CD4-positive, alpha-beta memory T cell (primary cell): ENCODE measurements at regions not wholly inside any gene's neighbourhood (a gene's known extent, or its start where the extent isn't known, plus 50 kb on each side); places are given as distances from the start of the nearest gene placed in this dataset.
A peak's percentile ranks its signal among the peaks of the same experiment; 100 is the strongest.

Experiments used
- CTCF ChIA-PET: fragments of 350-600 bp; sonication (Branson Sonifier 250); formaldehyde crosslinking; loops from one replicate; lab custom pipeline; 2021; ENCODE audit warnings: inconsistent platforms; ENCODE audit not compliant: partially characterized antibody; lab: Charles Lee
- POLR2A ChIA-PET: fragments of 350-600 bp; sonication (Branson Sonifier 250); formaldehyde crosslinking; loops from one replicate; lab custom pipeline; 2021; ENCODE audit not compliant: partially characterized antibody; lab: Charles Lee
- DNase-seq, 5 donors: peaks; one replicate each; pipeline versions ENCODE4 v3.0.0 to v3.0.0-alpha.2; 2020 to 2022; ENCODE audit warnings: mixed read lengths in 1 of 5
- H3K27ac ChIP-seq: one replicate; pipeline ENCODE4 v1.7.0; 2013; ENCODE audit warnings: low read depth, low read length
- H3K27me3 ChIP-seq: 2 replicates; pipeline ENCODE4 v1.7.0; 2013; ENCODE audit warnings: mild to moderate bottlenecking, low read length, moderate library complexity; ENCODE audit not compliant: insufficient read depth
- H3K36me3 ChIP-seq: 2 replicates; pipeline ENCODE4 v1.7.0; 2013; ENCODE audit warnings: mild to moderate bottlenecking, low read length, moderate library complexity; ENCODE audit not compliant: insufficient read depth
- H3K4me1 ChIP-seq: 2 replicates; pipeline ENCODE4 v1.7.0; 2013; ENCODE audit warnings: mild to moderate bottlenecking, low read length, moderate library complexity; ENCODE audit not compliant: insufficient read depth
- H3K4me3 ChIP-seq, 2 donors: one replicate each; pipeline ENCODE4 v1.7.0; 2013; ENCODE audit warnings: low read length in 2 of 2, mild to moderate bottlenecking in 1 of 2
- H3K9me3 ChIP-seq, 2 donors: one replicate each; pipeline ENCODE4 v1.7.0; 2013; ENCODE audit warnings: low read length in 2 of 2, control low read depth in 1 of 2; ENCODE audit not compliant: control insufficient read depth in 1 of 2
- H3K27ac Mint-ChIP-seq, 7 donors: one replicate each; pipeline ENCODE4 v1.8.0; 2020 to 2021; ENCODE audit warnings: mixed read lengths in 7 of 7, mild to moderate bottlenecking in 6 of 7, inconsistent platforms in 3 of 7, moderate library complexity in 3 of 7
- H3K27me3 Mint-ChIP-seq, 2 donors: one replicate each; pipeline ENCODE4 v1.8.0; 2020 to 2021; ENCODE audit warnings: mixed read lengths in 2 of 2
- H3K36me3 Mint-ChIP-seq, 2 donors: one replicate each; pipeline ENCODE4 v1.8.0; 2020 to 2021; ENCODE audit warnings: mixed read lengths in 2 of 2, inconsistent platforms in 1 of 2, mild to moderate bottlenecking in 1 of 2
- H3K4me1 Mint-ChIP-seq, 4 donors: one replicate each; pipeline ENCODE4 v1.8.0; 2020 to 2021; ENCODE audit warnings: mixed read lengths in 4 of 4, mild to moderate bottlenecking in 1 of 4
- H3K4me3 Mint-ChIP-seq, 8 donors: one replicate each; pipeline ENCODE4 v1.8.0; 2020 to 2021; ENCODE audit warnings: mixed read lengths in 8 of 8, mild to moderate bottlenecking in 7 of 8, moderate library complexity in 6 of 8, inconsistent platforms in 3 of 8
- H3K9me3 Mint-ChIP-seq, 8 donors: one replicate each; pipeline ENCODE4 v1.8.0; 2020 to 2021; ENCODE audit warnings: mixed read lengths in 8 of 8, mild to moderate bottlenecking in 5 of 8, inconsistent platforms in 3 of 8, moderate library complexity in 1 of 8
- intact Hi-C: fragments of 100-400 bp; cut with micrococcal nuclease; formaldehyde crosslinking; loops from one replicate; pipeline ENCODE4 v1.15.1; 2023

DNA sequence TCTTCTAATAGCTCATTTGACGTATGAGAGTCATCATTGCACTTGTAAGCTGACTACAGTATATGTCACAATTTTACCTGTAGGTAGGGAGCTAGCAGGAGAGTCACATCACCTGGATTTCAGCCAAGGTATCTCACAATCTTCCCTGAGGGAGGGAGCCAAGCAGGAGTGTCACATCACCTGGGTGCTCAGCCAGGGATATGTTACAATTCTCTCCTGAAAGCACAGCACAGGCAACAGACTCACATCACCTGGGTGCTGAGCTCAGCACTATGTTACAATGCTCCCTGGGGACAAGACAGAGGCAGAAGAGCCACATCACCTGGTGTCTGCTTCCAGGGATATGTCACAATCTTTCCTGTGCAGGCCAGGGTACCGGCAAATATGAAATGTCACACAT lies 51.5 kb upstream of the ZNF730 start:
- intact Hi-C loops = no loop called here
- H3K4me1 ChIP-seq = no peaks in the 10 kb centered on the region
- Mint-ChIP-seq H3K27ac (no peak overlapping the region), H3K4me3 (no peak overlapping the region), H3K4me1 (peaks cover 0 to 3% (median under 1%) of the 10 kb centered on the region in 4 donors), H3K36me3 (no peaks in the 10 kb centered on the region), H3K9me3 (peaks cover 4 to 37% (median 17%) of the 10 kb centered on the region in 8 donors), H3K27me3 (peaks cover 0 to 11% of the 10 kb centered on the region in 2 donors)
- no peaks in the 10 kb centered on the region for H3K36me3 ChIP-seq
- no peak overlapping the region for H3K27ac ChIP-seq
- H3K27me3 ChIP-seq = no peaks in the 10 kb centered on the region
- H3K9me3 ChIP-seq = peaks cover 0 to 2% of the 10 kb centered on the region in 2 donors
- POLR2A ChIA-PET = no interaction called here
- CTCF ChIA-PET = no interaction called here
- H3K4me3 ChIP-seq = no peak overlapping the region
- no peak for DNase-seq

DNA sequence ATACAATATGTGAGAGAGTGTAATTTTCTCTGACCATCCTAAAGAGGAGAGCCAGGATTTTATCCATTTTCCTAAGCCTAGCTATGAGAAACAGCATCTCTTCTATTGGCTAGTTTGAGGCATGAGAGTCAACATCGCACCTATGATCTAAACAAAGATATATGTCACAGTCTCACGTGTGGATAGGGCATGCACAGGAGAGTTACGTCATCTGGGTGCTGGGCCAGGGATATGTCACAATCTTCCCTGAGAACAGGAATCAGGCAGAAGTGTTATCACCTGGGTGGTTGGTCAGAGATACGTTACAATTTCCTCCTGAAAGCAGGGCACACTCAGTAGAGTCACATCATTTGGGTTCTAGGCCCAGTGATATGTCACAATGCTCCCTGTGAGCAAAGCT lies 53.9 kb upstream of the ZNF730 start:
- Histone ChIP-seq H3K36me3 (no peaks in the 10 kb centered on the region), H3K9me3 (peaks cover 0 to 3% of the 10 kb centered on the region in 2 donors), H3K4me1 (no peaks in the 10 kb centered on the region), H3K27ac (no peak overlapping the region), H3K4me3 (no peak overlapping the region), H3K27me3 (no peaks in the 10 kb centered on the region)
- Mint-ChIP-seq H3K36me3 (no peaks in the 10 kb centered on the region), H3K4me3 (no peak overlapping the region), H3K27me3 (peaks cover 0 to 6% of the 10 kb centered on the region in 2 donors), H3K9me3 (peaks cover under 1 to 23% (median 9%) of the 10 kb centered on the region in 8 donors), H3K4me1 (no peaks in the 10 kb centered on the region), H3K27ac (no peak overlapping the region)
- ChIA-PET CTCF (no interaction called here), POLR2A (no interaction called here)
- intact Hi-C loops = no loop called here
- DNase-seq = no peak

DNA sequence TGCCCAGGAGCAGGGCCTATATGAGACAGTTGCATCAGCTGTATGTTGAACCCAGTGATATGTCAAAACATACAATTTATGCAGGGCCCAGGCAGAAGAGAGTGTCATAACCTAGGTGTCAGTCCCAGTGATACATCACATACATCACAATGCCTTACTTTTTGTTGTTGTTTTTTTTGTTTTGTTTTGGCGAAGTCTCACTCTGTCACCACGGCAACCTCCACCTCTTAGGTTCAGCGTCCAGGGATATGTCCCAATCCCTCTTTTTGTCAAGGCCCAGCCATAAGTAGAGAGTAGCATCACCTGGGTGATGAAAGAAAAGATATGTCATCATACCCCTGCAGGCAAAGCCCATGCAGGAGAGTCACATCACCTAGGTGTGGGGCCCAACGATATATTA lies 56.8 kb upstream of the ZNF730 start:
- no peak overlapping the region for H3K27ac ChIP-seq
- no peak for DNase-seq
- H3K27me3 ChIP-seq = no peaks in the 10 kb centered on the region
- ChIA-PET POLR2A (no interaction called here), CTCF (no interaction called here)
- H3K27ac Mint-ChIP-seq = peak overlapping the region in 1 of 7 donors; percentile 19
- no peaks in the 10 kb centered on the region for H3K4me1 ChIP-seq
- H3K9me3 ChIP-seq = peaks cover 0 to 3% of the 10 kb centered on the region in 2 donors
- H3K36me3 ChIP-seq = no peaks in the 10 kb centered on the region
- H3K4me3 Mint-ChIP-seq = no peak overlapping the region
- no peak overlapping the region for H3K4me3 ChIP-seq
- H3K9me3 Mint-ChIP-seq = peaks cover 0 to 9% (median 7%) of the 10 kb centered on the region in 8 donors
- no peaks in the 10 kb centered on the region for H3K36me3 Mint-ChIP-seq
- intact Hi-C loops = no loop called here
- H3K27me3 Mint-ChIP-seq = no peaks in the 10 kb centered on the region
- no peaks in the 10 kb centered on the region for H3K4me1 Mint-ChIP-seq

DNA sequence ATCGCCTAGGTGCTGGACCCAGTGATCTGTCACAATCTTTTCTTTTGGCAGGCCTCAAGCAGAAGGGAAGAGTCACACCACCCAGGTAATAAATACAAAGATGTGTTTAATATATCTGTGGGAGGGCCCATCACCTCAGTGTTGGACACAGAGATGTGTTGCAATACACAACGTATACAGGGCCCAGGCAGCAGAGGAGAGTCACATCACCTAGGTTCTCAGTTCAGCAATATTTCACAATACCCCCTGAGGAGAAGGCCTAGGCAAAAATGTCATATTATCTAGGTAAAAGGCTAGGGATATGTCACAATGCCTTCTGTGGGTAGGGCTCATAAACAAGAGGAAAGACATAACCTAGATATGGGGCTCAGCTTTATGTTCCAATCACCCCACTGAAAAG lies 53.5 kb upstream of the ZNF728 start:
- H3K4me1 ChIP-seq = no peaks in the 10 kb centered on the region
- H3K4me3 ChIP-seq = no peak overlapping the region
- Mint-ChIP-seq H3K36me3 (no peaks in the 10 kb centered on the region), H3K4me1 (no peaks in the 10 kb centered on the region), H3K27ac (no peak overlapping the region), H3K9me3 (peaks cover 0 to 14% (median 7%) of the 10 kb centered on the region in 8 donors), H3K4me3 (no peak overlapping the region), H3K27me3 (no peaks in the 10 kb centered on the region)
- POLR2A ChIA-PET = no interaction called here
- H3K9me3 ChIP-seq = peaks cover 0 to 3% of the 10 kb centered on the region in 2 donors
- CTCF ChIA-PET = no interaction called here
- intact Hi-C loops = no loop called here
- H3K27me3 ChIP-seq = no peaks in the 10 kb centered on the region
- DNase-seq = no peak
- no peaks in the 10 kb centered on the region for H3K36me3 ChIP-seq
- H3K27ac ChIP-seq = no peak overlapping the region

DNA sequence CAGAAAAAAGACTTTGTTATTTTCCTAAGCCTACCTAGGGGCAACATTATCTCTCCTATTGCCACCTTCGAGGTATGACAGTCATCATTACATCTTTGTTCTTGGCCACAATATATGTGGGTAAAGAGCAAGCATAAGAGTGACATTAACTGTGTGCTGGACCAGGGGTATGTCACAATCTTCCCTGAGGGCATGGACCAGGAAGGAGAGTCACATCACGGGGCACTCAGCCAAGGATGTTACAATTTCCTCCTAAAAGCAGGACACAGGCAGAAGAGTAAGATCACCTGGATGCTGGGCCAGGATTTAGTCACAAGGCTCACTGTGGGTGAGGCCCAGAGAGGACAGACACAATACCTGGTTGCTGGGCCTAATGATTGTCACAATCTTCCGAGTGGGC lies 53.0 kb upstream of the ZNF728 start:
- Mint-ChIP-seq H3K36me3 (no peaks in the 10 kb centered on the region), H3K9me3 (peaks cover 0 to 15% (median 7%) of the 10 kb centered on the region in 8 donors), H3K4me3 (no peak overlapping the region), H3K27me3 (no peaks in the 10 kb centered on the region), H3K27ac (no peak overlapping the region), H3K4me1 (no peaks in the 10 kb centered on the region)
- intact Hi-C loops = no loop called here
- POLR2A ChIA-PET = no interaction called here
- no peak overlapping the region for H3K4me3 ChIP-seq
- no peaks in the 10 kb centered on the region for H3K36me3 ChIP-seq
- H3K4me1 ChIP-seq = no peaks in the 10 kb centered on the region
- no peaks in the 10 kb centered on the region for H3K27me3 ChIP-seq
- H3K9me3 ChIP-seq = peaks cover 0 to 3% of the 10 kb centered on the region in 2 donors
- no peak for DNase-seq
- CTCF ChIA-PET = no interaction called here
- no peak overlapping the region for H3K27ac ChIP-seq

DNA sequence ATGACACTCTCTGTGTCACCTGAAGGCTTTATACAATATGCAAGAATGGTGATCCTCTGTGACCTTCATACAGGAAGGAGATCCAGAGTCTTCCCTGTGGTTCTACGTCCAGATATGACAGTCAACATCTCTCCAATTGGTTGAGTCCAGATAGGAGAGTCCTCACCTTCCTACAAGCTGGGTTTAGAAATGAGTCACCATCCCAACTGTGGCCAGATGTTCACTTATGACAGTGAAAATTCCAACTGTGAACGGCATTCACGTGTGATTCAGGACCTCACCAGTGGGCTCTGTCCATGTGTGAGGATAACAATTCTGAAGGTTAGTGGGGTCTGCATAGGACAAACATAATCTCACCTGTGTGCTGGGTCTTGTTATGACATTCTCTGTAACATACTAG lies 52.5 kb upstream of the ZNF728 start:
- H3K36me3 Mint-ChIP-seq = no peaks in the 10 kb centered on the region
- Histone ChIP-seq H3K9me3 (peaks cover 0 to 3% of the 10 kb centered on the region in 2 donors), H3K4me1 (no peaks in the 10 kb centered on the region), H3K36me3 (no peaks in the 10 kb centered on the region), H3K4me3 (no peak overlapping the region), H3K27me3 (no peaks in the 10 kb centered on the region), H3K27ac (no peak overlapping the region)
- ChIA-PET POLR2A (no interaction called here), CTCF (no interaction called here)
- H3K27me3 Mint-ChIP-seq = no peaks in the 10 kb centered on the region
- H3K27ac Mint-ChIP-seq = no peak overlapping the region
- intact Hi-C loops = no loop called here
- no peak overlapping the region for H3K4me3 Mint-ChIP-seq
- no peaks in the 10 kb centered on the region for H3K4me1 Mint-ChIP-seq
- DNase-seq = no peak
- peaks cover 0 to 14% (median 7%) of the 10 kb centered on the region in 8 donors for H3K9me3 Mint-ChIP-seq

DNA sequence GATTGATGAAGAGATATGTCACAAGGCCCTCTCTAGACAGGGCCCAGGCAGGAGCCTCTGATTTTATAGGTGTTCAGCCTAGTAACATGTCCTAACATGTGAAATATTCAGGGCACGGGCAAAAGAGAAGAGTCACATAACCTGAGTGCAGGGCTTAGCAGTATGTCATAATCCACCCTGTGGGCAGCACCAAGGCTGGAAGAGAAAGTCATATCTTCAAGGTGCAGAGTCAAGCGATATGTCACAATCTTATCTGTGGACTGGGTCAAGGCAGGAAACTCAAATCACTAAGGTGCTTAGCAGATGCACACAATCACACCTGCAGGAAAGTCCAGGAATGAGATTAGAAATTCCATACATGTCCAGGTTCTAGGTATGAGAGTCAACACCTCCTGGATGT lies 51.5 kb upstream of the ZNF728 start:
- H3K36me3 Mint-ChIP-seq = no peaks in the 10 kb centered on the region
- ChIA-PET POLR2A (no interaction called here), CTCF (no interaction called here)
- no peaks in the 10 kb centered on the region for H3K27me3 Mint-ChIP-seq
- H3K4me3 Mint-ChIP-seq = no peak overlapping the region
- no peaks in the 10 kb centered on the region for H3K27me3 ChIP-seq
- no peaks in the 10 kb centered on the region for H3K9me3 ChIP-seq
- no peak overlapping the region for H3K27ac ChIP-seq
- H3K4me3 ChIP-seq = no peak overlapping the region
- H3K4me1 Mint-ChIP-seq = no peaks in the 10 kb centered on the region
- no peak for DNase-seq
- peaks cover under 1 to 17% (median 8%) of the 10 kb centered on the region in 8 donors for H3K9me3 Mint-ChIP-seq
- intact Hi-C loops = no loop called here
- no peaks in the 10 kb centered on the region for H3K4me1 ChIP-seq
- H3K36me3 ChIP-seq = no peaks in the 10 kb centered on the region
- H3K27ac Mint-ChIP-seq = no peak overlapping the region
